ENCODE measurements at regions not wholly inside any gene's neighbourhood (a gene's known extent, or its start where the extent isn't known, plus 50 kb on each side); places are given as distances from the start of the nearest gene placed in this dataset.

DNA sequence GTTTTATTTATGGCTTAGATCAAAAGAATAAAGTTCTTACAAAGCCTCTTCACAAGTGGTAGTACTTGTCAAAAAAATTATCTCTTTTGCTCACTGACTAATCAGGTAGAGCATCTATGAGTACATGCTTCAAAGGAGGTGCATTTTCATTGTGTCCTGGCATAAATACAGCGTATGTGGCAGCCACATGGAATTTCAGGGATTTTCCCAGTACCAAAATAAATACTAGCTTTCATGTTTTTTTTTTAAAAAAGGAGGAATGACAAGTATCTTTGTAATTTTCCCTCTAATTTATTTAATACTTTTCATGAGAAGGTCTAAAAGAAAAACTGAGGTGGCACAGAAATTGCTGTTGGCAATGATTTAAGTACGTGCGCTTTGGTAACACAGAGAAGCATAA, 597.8 kb upstream of the ALCAM start:
- no peak for DNase-seq
- no peak overlapping the region for H3K4me3 ChIP-seq (replicated peaks in 1 of 3)
- TF ChIP-seq CTCF (IDR thresholded peaks at IDR 0.05) (no peak), POLR2A (IDR thresholded peaks at IDR 0.05) (no peak)
- no peak overlapping the region for H3K27ac ChIP-seq
- no peaks in the 10 kb centered on the region for H3K27me3 ChIP-seq
- intact Hi-C loops (cut with DNase I) = no loop called here
- H3K36me3 ChIP-seq = no peaks in the 10 kb centered on the region
- no peaks in the 10 kb centered on the region for H3K9me3 ChIP-seq
- 85 to 93% methylated on average over 3 of the region's 3 CpGs for WGBS, 2 donors
- H3K4me1 ChIP-seq = no peaks in the 10 kb centered on the region

- Histone ChIP-seq H3K4me1 (no peaks in the 10 kb centered on the region), H3K9me3 (no peaks in the 10 kb centered on the region), H3K36me3 (no peaks in the 10 kb centered on the region), H3K27me3 (no peaks in the 10 kb centered on the region), H3K4me3 (replicated peaks in 1 of 3) (no peak overlapping the region), H3K27ac (no peak overlapping the region)
- WGBS, 2 donors = 76 to 93% methylated on average over 7 of the region's 7 CpGs
- no peak for TF ChIP-seq POLR2A (IDR thresholded peaks at IDR 0.05)
- no peak for TF ChIP-seq CTCF (IDR thresholded peaks at IDR 0.05)
- intact Hi-C loops (cut with DNase I) = no loop called here
- no peak for DNase-seq
These were observed 587.4 kb upstream of the ALCAM start for GRCh38 chr3:104779324-104779723.

- DNase-seq = no peak
- WGBS, 2 donors = 83 to 89% methylated on average over 2 of the region's 2 CpGs
- Histone ChIP-seq H3K27ac (no peak overlapping the region), H3K9me3 (no peaks in the 10 kb centered on the region), H3K27me3 (no peaks in the 10 kb centered on the region), H3K4me1 (no peaks in the 10 kb centered on the region), H3K4me3 (replicated peaks in 1 of 3) (no peak overlapping the region), H3K36me3 (no peaks in the 10 kb centered on the region)
- TF ChIP-seq CTCF (IDR thresholded peaks at IDR 0.05) = no peak
- TF ChIP-seq POLR2A (IDR thresholded peaks at IDR 0.05) = no peak
- intact Hi-C loops (cut with DNase I) = no loop called here
These were observed 585.6 kb upstream of the ALCAM start for GRCh38 chr3:104781112-104781511.

DNA sequence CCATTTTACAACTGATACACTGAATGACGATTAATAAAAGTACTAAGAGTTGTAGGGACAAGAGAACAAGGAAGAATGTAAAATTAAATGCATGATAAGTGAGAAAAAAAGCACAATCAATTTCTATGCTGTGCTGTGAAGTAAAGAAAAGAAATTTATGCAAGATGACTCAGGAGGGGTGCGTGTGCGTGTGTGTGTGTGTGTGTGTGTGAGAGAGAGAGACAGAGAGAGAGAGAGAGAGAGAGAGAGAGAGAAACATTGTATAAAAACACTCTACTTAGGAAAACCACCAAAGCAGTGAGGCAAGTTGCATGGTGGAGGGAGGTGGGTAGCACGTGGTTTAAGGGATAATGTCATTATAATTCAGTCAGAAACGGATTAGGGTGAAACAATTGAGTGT, 580.8 kb upstream of the ALCAM start:
- no peaks in the 10 kb centered on the region for H3K36me3 ChIP-seq
- H3K27ac ChIP-seq = no peak overlapping the region
- intact Hi-C loops (cut with DNase I) = no loop called here
- H3K27me3 ChIP-seq = no peaks in the 10 kb centered on the region
- H3K4me3 ChIP-seq (replicated peaks in 1 of 3) = no peak overlapping the region
- WGBS, 2 donors = 72 to 74% methylated on average over 5 of the region's 5 CpGs
- H3K9me3 ChIP-seq = no peaks in the 10 kb centered on the region
- DNase-seq = no peak
- TF ChIP-seq POLR2A (IDR thresholded peaks at IDR 0.05) = no peak
- no peaks in the 10 kb centered on the region for H3K4me1 ChIP-seq

- Histone ChIP-seq H3K4me1 (no peaks in the 10 kb centered on the region), H3K4me3 (replicated peaks in 1 of 3) (no peak overlapping the region), H3K27me3 (no peaks in the 10 kb centered on the region), H3K27ac (no peak overlapping the region), H3K9me3 (no peaks in the 10 kb centered on the region), H3K36me3 (no peaks in the 10 kb centered on the region)
- no peak for DNase-seq
- intact Hi-C loops (cut with DNase I) = no loop called here
- no peak for TF ChIP-seq CTCF (IDR thresholded peaks at IDR 0.05)
- no peak for TF ChIP-seq POLR2A (IDR thresholded peaks at IDR 0.05)
These were observed 579.4 kb upstream of the ALCAM start for GRCh38 chr3:104787306-104787705.

- DNase-seq = no peak
- TF ChIP-seq POLR2A (IDR thresholded peaks at IDR 0.05) (no peak), CTCF (IDR thresholded peaks at IDR 0.05) (no peak)
- Histone ChIP-seq H3K27me3 (no peaks in the 10 kb centered on the region), H3K36me3 (no peaks in the 10 kb centered on the region), H3K9me3 (no peaks in the 10 kb centered on the region), H3K4me3 (replicated peaks in 1 of 3) (no peak overlapping the region), H3K4me1 (no peaks in the 10 kb centered on the region), H3K27ac (no peak overlapping the region)
- intact Hi-C loops (cut with DNase I) = no loop called here
These were observed 577.9 kb upstream of the ALCAM start for GRCh38 chr3:104788807-104789206.
